ENCODE measurements at regions not wholly inside any gene's neighbourhood (a gene's known extent, or its start where the extent isn't known, plus 50 kb on each side); places are given as distances from the start of the nearest gene placed in this dataset.

- FAIRE-seq (no peak), DNase-seq (ENCODE audit: insufficient read length, low spot score) (no peak)
- no peak for TF ChIP-seq POLR2A (IDR thresholded peaks at IDR 0.05; ENCODE audit: low read depth, low read length)
Measured at GRCh38 chr14:22395803-22396202, 193.2 kb downstream of the DAD1 start.

DNA sequence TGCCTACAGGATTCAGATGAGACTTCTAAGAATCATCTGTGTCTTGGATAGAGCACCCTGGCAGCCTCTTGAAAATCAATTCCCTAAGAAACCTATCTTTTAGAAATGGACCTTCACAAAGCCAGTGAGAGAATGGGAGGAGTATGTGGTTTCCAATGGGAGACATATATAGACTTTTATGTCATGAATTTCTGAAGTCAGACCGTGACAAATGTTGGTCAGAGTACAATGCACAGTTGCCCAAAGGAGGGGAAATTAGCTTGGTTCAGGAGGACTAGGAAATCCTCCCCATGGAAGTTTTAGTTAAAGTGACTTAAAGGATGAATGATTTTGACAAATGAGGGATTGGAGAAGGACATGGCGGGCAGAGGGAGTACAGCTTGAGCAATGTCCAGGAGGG, 194.4 kb downstream of the DAD1 start:
- no peak for DNase-seq (ENCODE audit: insufficient read length, low spot score)
- TF ChIP-seq POLR2A (IDR thresholded peaks at IDR 0.05; ENCODE audit: low read depth, low read length), result no peak
- FAIRE-seq, result no peak

DNA sequence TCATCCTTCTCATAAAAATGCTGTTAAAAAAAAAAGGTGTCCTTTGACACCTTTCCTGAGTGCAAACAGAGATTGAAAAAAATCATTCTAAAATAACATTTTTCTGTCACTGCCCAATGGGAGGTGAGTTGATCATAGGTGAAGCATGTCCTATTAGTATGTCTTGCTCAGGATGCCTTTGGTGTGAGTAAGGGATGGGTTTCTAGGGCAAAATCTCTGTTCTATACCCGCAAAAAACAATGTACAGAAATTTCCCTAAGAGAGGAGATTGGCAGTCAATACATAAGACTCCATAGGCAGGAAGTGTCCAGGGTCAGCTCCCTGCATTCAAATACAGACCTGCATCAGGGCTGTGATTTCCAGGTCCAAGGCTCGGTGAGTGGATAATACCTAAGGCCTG, 195.2 kb downstream of the DAD1 start:
- no peak for DNase-seq (ENCODE audit: insufficient read length, low spot score)
- no peak for FAIRE-seq
- TF ChIP-seq POLR2A (IDR thresholded peaks at IDR 0.05; ENCODE audit: low read depth, low read length), result no peak

DNA sequence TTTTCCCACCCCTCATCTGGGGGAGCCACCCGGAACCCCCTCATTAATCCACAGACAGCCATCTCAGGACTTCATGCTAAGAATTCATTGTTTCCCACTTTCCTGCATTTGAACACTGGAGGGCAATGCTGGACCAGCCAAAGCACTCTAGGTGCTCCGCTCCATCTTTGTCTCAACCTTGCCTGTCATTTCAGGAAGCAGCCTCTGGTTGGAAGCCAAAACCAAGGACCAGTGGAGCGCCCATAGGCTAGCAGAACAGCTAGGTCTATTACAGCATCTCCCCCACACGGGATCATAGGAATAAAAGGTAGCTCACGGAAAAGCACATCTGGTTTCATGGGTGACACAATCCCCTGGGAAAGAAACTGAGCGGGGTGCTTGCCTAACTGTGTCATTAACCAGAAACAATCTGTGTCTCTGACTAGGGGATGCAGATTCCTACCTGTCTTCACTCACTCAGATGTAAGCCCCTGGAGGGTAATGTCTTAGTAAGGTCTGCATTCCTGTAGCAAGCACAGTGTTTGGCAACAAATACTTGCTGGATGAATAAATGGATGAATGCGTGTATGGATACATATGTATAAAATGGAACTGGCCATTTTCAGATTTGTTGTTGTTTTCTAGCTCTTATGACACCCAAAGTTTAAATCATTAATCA, 197.0 kb downstream of the DAD1 start:
- DNase-seq (ENCODE audit: insufficient read length, low spot score) (peak; percentile 8), FAIRE-seq (no peak)
- no peak for TF ChIP-seq POLR2A (IDR thresholded peaks at IDR 0.05; ENCODE audit: low read depth, low read length)

- no peak for TF ChIP-seq POLR2A (IDR thresholded peaks at IDR 0.05; ENCODE audit: low read depth, low read length)
- FAIRE-seq, result no peak
- no peak for DNase-seq (ENCODE audit: insufficient read length, low spot score)
Measured at GRCh38 chr14:22390824-22391461, 198.1 kb downstream of the DAD1 start.

DNA sequence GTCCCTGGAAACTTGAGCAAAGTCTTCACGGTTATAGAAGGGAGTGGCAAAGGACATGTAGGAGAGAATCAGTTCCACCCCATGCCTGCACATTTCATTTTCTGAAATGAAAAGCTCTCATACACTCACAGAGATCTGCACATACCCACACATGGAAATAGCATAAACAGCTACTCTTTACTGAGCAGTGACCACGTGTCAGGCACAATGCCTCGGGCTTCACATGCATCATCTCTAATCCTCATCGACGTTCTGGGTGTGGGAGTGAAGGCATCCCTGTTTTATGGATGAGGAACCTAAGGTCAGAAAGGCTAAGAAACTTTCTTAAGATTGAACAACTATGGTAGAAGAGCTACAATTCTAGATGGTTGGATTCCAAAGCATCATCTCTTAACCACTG, 198.8 kb downstream of the DAD1 start:
- DNase-seq (ENCODE audit: insufficient read length, low spot score), result no peak
- TF ChIP-seq POLR2A (IDR thresholded peaks at IDR 0.05; ENCODE audit: low read depth, low read length), result no peak
- FAIRE-seq, result no peak

DNA sequence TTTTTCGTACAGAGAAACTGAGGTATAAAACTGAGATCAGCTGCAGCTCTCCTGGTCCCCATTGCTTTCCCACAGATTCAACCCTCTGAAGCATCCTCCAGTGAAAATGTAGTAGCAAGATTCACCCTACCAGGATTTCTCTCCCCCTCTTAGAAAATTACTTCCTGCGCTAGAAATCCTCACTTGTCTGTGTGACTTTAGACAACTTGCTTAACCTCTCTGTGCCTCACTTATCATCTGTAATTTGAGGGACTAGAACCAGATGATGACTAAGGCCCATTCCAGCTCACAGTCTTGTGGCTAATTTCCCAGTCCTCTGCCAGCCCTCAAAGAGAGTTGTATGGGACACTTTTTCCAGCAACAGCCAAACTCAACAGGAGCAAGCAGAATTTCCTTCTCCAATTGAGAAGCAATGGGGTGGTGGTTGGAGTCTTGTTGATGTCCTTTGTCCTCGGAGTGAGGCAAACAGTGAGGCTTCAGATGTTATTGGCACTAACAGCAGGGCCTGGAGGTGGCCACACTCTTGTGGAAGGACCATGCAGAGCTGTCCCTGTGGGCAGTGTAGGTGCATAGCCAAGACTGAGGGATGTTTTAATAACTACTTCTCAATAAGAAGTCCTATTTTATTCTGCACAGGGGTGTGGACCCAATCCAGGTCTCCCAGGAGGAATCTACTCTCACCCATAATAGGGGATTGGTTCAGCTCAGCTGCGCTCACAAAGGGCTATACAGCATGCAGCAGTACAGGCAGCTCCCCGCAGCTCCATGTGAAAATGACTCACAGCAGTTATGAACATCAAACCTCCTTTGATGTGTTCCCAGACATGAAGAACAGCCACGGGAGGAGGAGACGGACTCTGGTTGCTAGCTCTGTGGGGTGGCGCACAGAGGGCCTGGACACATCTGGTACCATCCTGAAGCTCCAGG, 200.1 kb downstream of the DAD1 start:
- no peak for FAIRE-seq
- peak; percentile 16 for DNase-seq (ENCODE audit: insufficient read length, low spot score)

GRCh38 chr14:22387776-22388241, 201.2 kb downstream of the DAD1 start:
- no peak for DNase-seq (ENCODE audit: insufficient read length, low spot score)
- TF ChIP-seq POLR2A (IDR thresholded peaks at IDR 0.05; ENCODE audit: low read depth, low read length), result no peak
- no peak for FAIRE-seq

More for the DNA sequence above, 200.1 kb downstream of the DAD1 start:
- no peak for TF ChIP-seq POLR2A (IDR thresholded peaks at IDR 0.05; ENCODE audit: low read depth, low read length)

- DNase-seq (ENCODE audit: insufficient read length, low spot score) (peak; percentile 29), FAIRE-seq (no peak)
- TF ChIP-seq POLR2A (IDR thresholded peaks at IDR 0.05; ENCODE audit: low read depth, low read length), result no peak
Measured at GRCh38 chr14:22386924-22387775, 201.9 kb downstream of the DAD1 start.

DNA sequence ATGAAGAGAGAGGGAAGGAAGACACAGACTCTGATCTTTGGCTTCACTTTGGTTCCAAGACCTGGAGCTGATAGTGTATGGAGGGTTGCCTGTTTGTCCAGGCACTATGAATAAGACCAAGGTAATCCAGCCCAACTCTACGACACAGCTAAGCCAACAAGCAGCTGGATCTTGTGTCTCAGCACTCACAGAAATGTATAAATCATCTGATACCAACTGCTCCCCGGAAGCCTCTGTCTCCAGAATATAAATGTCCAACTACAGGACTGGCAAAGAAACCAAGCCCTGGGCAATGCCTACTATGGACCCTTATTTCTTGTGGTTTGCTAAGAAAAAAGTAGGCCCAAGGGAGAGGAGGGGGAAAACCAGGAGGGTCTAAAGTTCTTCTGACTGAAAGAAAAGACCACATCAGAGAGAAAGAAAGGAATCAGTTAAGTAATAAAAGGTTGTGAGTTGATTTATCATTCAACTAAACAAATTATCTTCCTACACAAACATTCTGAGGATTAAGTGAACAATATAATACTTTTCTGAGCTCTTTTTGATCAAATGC, 204.0 kb downstream of the DAD1 start:
- TF ChIP-seq POLR2A (IDR thresholded peaks at IDR 0.05; ENCODE audit: low read depth, low read length), result no peak
- FAIRE-seq, result no peak
- no peak for DNase-seq (ENCODE audit: insufficient read length, low spot score)

DNA sequence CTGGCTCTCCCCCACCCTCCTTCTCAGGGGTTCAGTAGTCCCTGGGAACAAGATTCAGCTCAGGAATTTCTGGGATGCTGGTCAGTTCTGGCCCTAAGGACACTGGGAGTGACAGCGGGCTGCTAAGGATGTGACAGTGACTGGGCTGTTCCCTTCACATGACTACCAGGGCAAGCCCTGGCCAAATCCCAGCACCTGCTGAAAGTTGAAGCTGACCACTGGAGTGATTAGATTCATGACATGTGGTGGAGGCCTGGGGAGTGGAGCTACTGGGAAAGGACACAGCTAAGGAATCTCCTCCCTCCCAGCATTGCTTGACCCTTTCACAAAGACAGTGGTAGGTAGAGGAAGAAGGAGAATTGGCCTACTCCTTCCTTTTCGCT, 204.9 kb downstream of the DAD1 start:
- no peak for FAIRE-seq
- TF ChIP-seq POLR2A (IDR thresholded peaks at IDR 0.05; ENCODE audit: low read depth, low read length), result no peak
- no peak for DNase-seq (ENCODE audit: insufficient read length, low spot score)

GRCh38 chr14:22383515-22384166, 205.4 kb downstream of the DAD1 start:
- DNase-seq (ENCODE audit: insufficient read length, low spot score), result no peak
- no peak for TF ChIP-seq POLR2A (IDR thresholded peaks at IDR 0.05; ENCODE audit: low read depth, low read length)
- FAIRE-seq, result no peak

DNA sequence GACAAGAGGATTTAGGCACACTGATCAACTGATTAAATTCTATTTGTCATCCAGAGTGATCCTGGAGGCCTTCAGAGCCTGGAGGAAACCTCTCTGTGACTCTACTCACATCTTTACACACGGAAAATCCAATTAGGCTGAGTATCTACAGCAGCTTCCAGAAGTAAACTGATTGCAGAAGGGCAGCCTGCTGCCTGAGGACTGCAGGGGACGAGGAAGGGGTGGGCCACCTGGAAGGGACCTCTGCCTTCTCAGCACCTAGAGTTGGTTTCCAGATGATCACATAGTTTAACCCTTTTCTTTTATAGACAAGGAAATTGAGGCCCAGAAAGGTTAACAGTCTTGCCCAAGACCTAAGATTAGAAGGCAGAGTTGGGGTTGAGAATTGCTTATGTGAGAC, 206.1 kb downstream of the DAD1 start:
- FAIRE-seq (no peak), DNase-seq (ENCODE audit: insufficient read length, low spot score) (no peak)
- TF ChIP-seq POLR2A (IDR thresholded peaks at IDR 0.05; ENCODE audit: low read depth, low read length), result no peak
